SH-SY5Y (cell line): ENCODE measurements at regions not wholly inside any gene's neighbourhood (a gene's known extent, or its start where the extent isn't known, plus 50 kb on each side); places are given as distances from the start of the nearest gene placed in this dataset.

Source experiments
- GATA2 ChIP-seq: IDR thresholded peaks from 2 replicates; pipeline ENCODE4 v1.6.1; 2011; ENCODE audit warnings: mild to moderate bottlenecking, low read depth, low read length
- GATA3 ChIP-seq: IDR thresholded peaks from 2 replicates; pipeline ENCODE4 v1.6.1; 2011; ENCODE audit warnings: low read depth, mild to moderate bottlenecking, low read length, moderate library complexity

GRCh38 chr9:18268381-18268780 is 205.6 kb upstream of the ADAMTSL1 start:
- TF ChIP-seq GATA3, result no peak
- TF ChIP-seq GATA2, result no peak

- TF ChIP-seq GATA2, result no peak
- no peak for TF ChIP-seq GATA3
Measured at GRCh38 chr9:18269561-18269960, 204.4 kb upstream of the ADAMTSL1 start.

- no peak for TF ChIP-seq GATA3
Measured at GRCh38 chr9:18274693-18275092, 199.3 kb upstream of the ADAMTSL1 start.

- TF ChIP-seq GATA2 (no peak), GATA3 (no peak)
Measured at GRCh38 chr9:18275313-18275990, 198.5 kb upstream of the ADAMTSL1 start.

- TF ChIP-seq GATA3 (no peak), GATA2 (no peak)
Measured at GRCh38 chr9:18281291-18281690, 192.7 kb upstream of the ADAMTSL1 start.

- TF ChIP-seq GATA3 (no peak), GATA2 (no peak)
Measured at GRCh38 chr9:18294229-18294628, 179.7 kb upstream of the ADAMTSL1 start.

GRCh38 chr9:18296702-18297055 is 177.3 kb upstream of the ADAMTSL1 start:
- TF ChIP-seq GATA3, result no peak
- TF ChIP-seq GATA2, result no peak

GRCh38 chr9:18297056-18297841 is 176.7 kb upstream of the ADAMTSL1 start:
- TF ChIP-seq GATA2 (no peak), GATA3 (no peak)

- TF ChIP-seq GATA3 (no peak), GATA2 (no peak)
Measured at GRCh38 chr9:18299449-18299848, 174.5 kb upstream of the ADAMTSL1 start.

GRCh38 chr9:18314316-18314715 is 159.6 kb upstream of the ADAMTSL1 start:
- TF ChIP-seq GATA3 (no peak), GATA2 (no peak)

- TF ChIP-seq GATA2 (no peak), GATA3 (no peak)
Measured at GRCh38 chr9:18317896-18318295, 156.1 kb upstream of the ADAMTSL1 start.

- TF ChIP-seq GATA3 (no peak), GATA2 (no peak)
Measured at GRCh38 chr9:18319918-18320445, 154.0 kb upstream of the ADAMTSL1 start.

GRCh38 chr9:18324928-18325745 is 148.8 kb upstream of the ADAMTSL1 start:
- TF ChIP-seq GATA3 (no peak), GATA2 (no peak)

- TF ChIP-seq GATA3 (no peak), GATA2 (no peak)
Measured at GRCh38 chr9:18327121-18327520, 146.8 kb upstream of the ADAMTSL1 start.
